ENCODE measurements at regions not wholly inside any gene's neighbourhood (a gene's known extent, or its start where the extent isn't known, plus 50 kb on each side); places are given as distances from the start of the nearest gene placed in this dataset.

- no peak for TF ChIP-seq CTCF (IDR thresholded peaks at IDR 0.05 in 4 of 5, conservative IDR thresholded peaks at IDR 0.05 in 1 of 5)
- no peak for TF ChIP-seq POLR2A (IDR thresholded peaks at IDR 0.05)
Measured at GRCh38 chr1:229097356-229097755, 173.6 kb upstream of the RAB4A start.

Data from gastrocnemius medialis (tissue), 4 donors.